Fibroblast of lung (primary cell): ENCODE measurements at regions not wholly inside any gene's neighbourhood (a gene's known extent, or its start where the extent isn't known, plus 50 kb on each side); places are given as distances from the start of the nearest gene placed in this dataset.

Experiments used
- DNase-seq, 2 donors: peaks; one replicate each; pipeline versions ENCODE4 v3.0.0 to v3.0.0-alpha.2; 2010; ENCODE audit warnings: low read depth in 2 of 2
- H2AFZ ChIP-seq: 2 replicates; pipeline ENCODE4 v1.5.1; 2012; ENCODE audit warnings: low read length, control low read depth, inconsistent platforms
- H3K27ac ChIP-seq: 2 replicates; pipeline ENCODE4 v1.5.1; 2011; ENCODE audit warnings: low read length, control low read depth; ENCODE audit not compliant: insufficient read depth
- H3K27me3 ChIP-seq: 2 replicates; pipeline ENCODE4 v1.5.1; 2011; ENCODE audit warnings: mild to moderate bottlenecking, low read length; ENCODE audit not compliant: control insufficient read depth, insufficient read depth
- H3K36me3 ChIP-seq: 2 replicates; pipeline ENCODE4 v1.5.1; 2011; ENCODE audit warnings: low read length; ENCODE audit not compliant: control insufficient read depth, insufficient read depth
- H3K4me1 ChIP-seq: 2 replicates; pipeline ENCODE4 v1.5.1; 2011; ENCODE audit warnings: low read length; ENCODE audit not compliant: control insufficient read depth, insufficient read depth; ENCODE audit errors: extremely low read depth
- H3K4me2 ChIP-seq: 2 replicates; pipeline ENCODE4 v1.5.1; 2011; ENCODE audit warnings: low read length, control low read depth; ENCODE audit not compliant: insufficient read depth; ENCODE audit errors: extremely low read depth
- H3K4me3 ChIP-seq, 4 experiments: fragments of 200-600 bp in 1 of 4; sonication (generic) in 1 of 4; replicated peaks in 1 of 4; 2 replicates each; pipeline ENCODE4 v1.5.1; 2011 to 2016; ENCODE audit warnings: low read length in 4 of 4, low read depth in 3 of 4, mild to moderate bottlenecking in 3 of 4, control low read depth in 2 of 4, inconsistent platforms in 1 of 4, mixed read lengths in 1 of 4; ENCODE audit not compliant: insufficient read depth in 1 of 4; ENCODE audit errors: control extremely low read depth in 1 of 4
- H3K79me2 ChIP-seq: 2 replicates; pipeline ENCODE4 v1.5.1; 2012; ENCODE audit warnings: mild to moderate bottlenecking, low read length, inconsistent platforms; ENCODE audit not compliant: control insufficient read depth, insufficient read depth
- H3K9ac ChIP-seq: 2 replicates; pipeline ENCODE4 v1.5.1; 2011; ENCODE audit warnings: mild to moderate bottlenecking, low read length, control low read depth; ENCODE audit not compliant: insufficient read depth
- H3K9me3 ChIP-seq: 2 replicates; pipeline ENCODE4 v1.5.1; 2012; ENCODE audit warnings: low read depth, low read length; ENCODE audit not compliant: control insufficient read depth, insufficient read depth
- H4K20me1 ChIP-seq: 2 replicates; pipeline ENCODE4 v1.5.1; 2011; ENCODE audit warnings: low read length; ENCODE audit not compliant: control insufficient read depth, insufficient read depth; ENCODE audit errors: extremely low read depth
- EZH2 ChIP-seq: IDR thresholded peaks from 2 replicates; pipeline ENCODE4 v1.5.1; 2012; ENCODE audit warnings: low read length, control low read depth, mild to moderate bottlenecking; ENCODE audit errors: missing control alignments
- TF ChIP-seq, protein P1 (sequence below), 2 donors: IDR thresholded peaks in 1 of 2; conservative IDR thresholded peaks in 1 of 2; 1 replicate in 1 of 2; 2 replicates in 1 of 2; pipeline ENCODE4 v1.5.1; 2011 to 2012; ENCODE audit warnings: low read length in 2 of 2, control low read depth in 1 of 2, inconsistent platforms in 1 of 2, low read depth in 1 of 2, mild to moderate bottlenecking in 1 of 2

- Histone ChIP-seq H3K27me3 (peaks cover 14% of the 10 kb centered on the region), H2AFZ (no peak overlapping the region), H3K4me2 (no peak overlapping the region), H3K9ac (no peak overlapping the region), H3K36me3 (no peaks in the 10 kb centered on the region), H3K79me2 (no peaks in the 10 kb centered on the region), H4K20me1 (no peaks in the 10 kb centered on the region), H3K27ac (no peak overlapping the region), H3K9me3 (no peaks in the 10 kb centered on the region), H3K4me3 (no peak overlapping the region), H3K4me1 (peaks cover 5% of the 10 kb centered on the region)
- no peak for TF ChIP-seq EZH2
- TF ChIP-seq, protein P1, sequence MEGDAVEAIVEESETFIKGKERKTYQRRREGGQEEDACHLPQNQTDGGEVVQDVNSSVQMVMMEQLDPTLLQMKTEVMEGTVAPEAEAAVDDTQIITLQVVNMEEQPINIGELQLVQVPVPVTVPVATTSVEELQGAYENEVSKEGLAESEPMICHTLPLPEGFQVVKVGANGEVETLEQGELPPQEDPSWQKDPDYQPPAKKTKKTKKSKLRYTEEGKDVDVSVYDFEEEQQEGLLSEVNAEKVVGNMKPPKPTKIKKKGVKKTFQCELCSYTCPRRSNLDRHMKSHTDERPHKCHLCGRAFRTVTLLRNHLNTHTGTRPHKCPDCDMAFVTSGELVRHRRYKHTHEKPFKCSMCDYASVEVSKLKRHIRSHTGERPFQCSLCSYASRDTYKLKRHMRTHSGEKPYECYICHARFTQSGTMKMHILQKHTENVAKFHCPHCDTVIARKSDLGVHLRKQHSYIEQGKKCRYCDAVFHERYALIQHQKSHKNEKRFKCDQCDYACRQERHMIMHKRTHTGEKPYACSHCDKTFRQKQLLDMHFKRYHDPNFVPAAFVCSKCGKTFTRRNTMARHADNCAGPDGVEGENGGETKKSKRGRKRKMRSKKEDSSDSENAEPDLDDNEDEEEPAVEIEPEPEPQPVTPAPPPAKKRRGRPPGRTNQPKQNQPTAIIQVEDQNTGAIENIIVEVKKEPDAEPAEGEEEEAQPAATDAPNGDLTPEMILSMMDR (conservative IDR thresholded peaks at IDR 0.05 in 1 of 2, IDR thresholded peaks at IDR 0.05 in 1 of 2; ENCODE audit: low read depth in 1 of 2, low read length in 2 of 2): no peak
- no peak for DNase-seq
Observed at GRCh38 chr10:43959364-43960134, 310.9 kb upstream of the ZNF32 start.

GRCh38 chr10:43958964-43959363 is 310.3 kb upstream of the ZNF32 start:
- no peak overlapping the region for H3K4me3 ChIP-seq
- TF ChIP-seq, protein P1 (conservative IDR thresholded peaks at IDR 0.05 in 1 of 2, IDR thresholded peaks at IDR 0.05 in 1 of 2; ENCODE audit: low read depth in 1 of 2, low read length in 2 of 2): no peak
- TF ChIP-seq EZH2: no peak

DNA sequence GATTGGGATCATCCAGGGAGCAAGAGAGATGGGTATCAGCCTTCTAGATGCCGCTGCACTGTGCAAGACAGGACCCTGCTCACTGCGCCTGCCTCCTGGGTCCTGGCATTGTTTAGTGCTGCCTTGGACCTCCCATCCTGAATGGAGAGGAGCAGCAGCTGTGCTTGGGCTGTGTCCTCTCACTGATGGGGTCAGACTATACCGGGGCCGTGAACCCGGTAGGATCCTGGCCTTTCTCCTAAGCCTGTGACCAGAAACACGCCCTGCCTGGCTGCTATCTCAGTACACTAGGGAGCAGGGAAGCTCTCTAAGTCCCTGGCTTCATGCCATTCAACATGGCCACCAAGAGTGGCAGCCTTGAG is 309.4 kb upstream of the ZNF32 start:
- H3K27ac ChIP-seq: no peak overlapping the region
- H3K27me3 ChIP-seq: peaks cover 16% of the 10 kb centered on the region
- H2AFZ ChIP-seq: no peak overlapping the region
- H3K9me3 ChIP-seq: no peaks in the 10 kb centered on the region
- H4K20me1 ChIP-seq: no peaks in the 10 kb centered on the region
- H3K4me2 ChIP-seq: no peak overlapping the region
- TF ChIP-seq EZH2: no peak
- TF ChIP-seq, protein P1 (conservative IDR thresholded peaks at IDR 0.05 in 1 of 2, IDR thresholded peaks at IDR 0.05 in 1 of 2; ENCODE audit: low read depth in 1 of 2, low read length in 2 of 2): no peak
- H3K4me1 ChIP-seq: peaks cover 5% of the 10 kb centered on the region
- DNase-seq: no peak
- no peaks in the 10 kb centered on the region for H3K36me3 ChIP-seq
- H3K9ac ChIP-seq: no peak overlapping the region
- H3K4me3 ChIP-seq: no peak overlapping the region
- H3K79me2 ChIP-seq: no peaks in the 10 kb centered on the region

More at GRCh38 chr10:43958964-43959363, 310.3 kb upstream of the ZNF32 start:
- Histone ChIP-seq H3K4me2 (no peak overlapping the region), H3K9me3 (no peaks in the 10 kb centered on the region), H3K27me3 (peaks cover 16% of the 10 kb centered on the region), H3K36me3 (no peaks in the 10 kb centered on the region), H3K27ac (no peak overlapping the region), H3K9ac (no peak overlapping the region), H4K20me1 (no peaks in the 10 kb centered on the region), H3K79me2 (no peaks in the 10 kb centered on the region), H3K4me1 (peaks cover 5% of the 10 kb centered on the region), H2AFZ (no peak overlapping the region)
- no peak for DNase-seq
